Uterus (tissue), 3 donors: ENCODE measurements at regions not wholly inside any gene's neighbourhood (a gene's known extent, or its start where the extent isn't known, plus 50 kb on each side); places are given as distances from the start of the nearest gene placed in this dataset.

Experiments
- DNase-seq, 2 donors: peaks; one replicate each; pipeline ENCODE4 v3.0.0-alpha.2; 2019 to 2020
- H3K27ac ChIP-seq, 2 donors: fragments of 200-600 bp; sonication (generic); 1 replicate in 1 of 2; 2 replicates in 1 of 2; pipeline ENCODE4 v1.5.1; 2016 to 2018
- H3K27me3 ChIP-seq, 2 donors: fragments of 200-600 bp; sonication (generic); one replicate each; pipeline ENCODE4 v1.5.1; 2018 to 2019; ENCODE audit warnings: control low read depth in 1 of 2
- H3K36me3 ChIP-seq, 2 donors: fragments of 200-600 bp; sonication (generic); one replicate each; pipeline ENCODE4 v1.5.1; 2019; ENCODE audit warnings: control low read depth in 1 of 2
- H3K4me1 ChIP-seq, 2 donors: fragments of 200-600 bp; sonication (generic); one replicate each; pipeline ENCODE4 v1.5.1; 2018 to 2019; ENCODE audit warnings: control low read depth in 1 of 2
- H3K4me3 ChIP-seq, 2 donors: fragments of 200-600 bp; sonication (generic); 1 replicate in 1 of 2; 2 replicates in 1 of 2; pipeline ENCODE4 v1.5.1; 2018 to 2019; ENCODE audit warnings: mild to moderate bottlenecking in 1 of 2
- H3K9me3 ChIP-seq, 2 donors: fragments of 200-600 bp; sonication (generic); one replicate each; pipeline ENCODE4 v1.5.1; 2019; ENCODE audit warnings: control low read depth in 1 of 2
- CTCF ChIP-seq, 4 experiments: fragments of 200-600 bp in 2 of 4; fragments of 450-650 bp in 2 of 4; sonication (generic) in 2 of 4; IDR thresholded peaks; one replicate each; pipeline ENCODE4 v1.5.1; 2016 to 2019; ENCODE audit warnings: antibody characterized with exemption in 4 of 4, mild to moderate bottlenecking in 2 of 4, moderate library complexity in 1 of 4
- POLR2A ChIP-seq, 2 donors: fragments of 450-650 bp; IDR thresholded peaks; one replicate each; pipeline ENCODE4 v1.6.1; 2016; ENCODE audit warnings: antibody characterized with exemption in 2 of 2, mild to moderate bottlenecking in 1 of 2, moderate library complexity in 1 of 2
- intact Hi-C: fragments of 100-400 bp; cut with DNase I; formaldehyde crosslinking; loops from one replicate; pipeline ENCODE4 v1.15.1; 2023; ENCODE audit warnings: low total_unique reads
- donor health status: DM: yes; HTN: yes; CAD: no.

- DNase-seq, result no peak
- Histone ChIP-seq H3K4me1 (no peaks in the 10 kb centered on the region), H3K9me3 (no peaks in the 10 kb centered on the region), H3K27ac (no peak overlapping the region), H3K36me3 (no peaks in the 10 kb centered on the region), H3K27me3 (no peaks in the 10 kb centered on the region), H3K4me3 (no peak overlapping the region)
- no peak for TF ChIP-seq POLR2A (IDR thresholded peaks at IDR 0.05)
- no peak for TF ChIP-seq CTCF (IDR thresholded peaks at IDR 0.05)
- intact Hi-C loops, result no loop called here
These were observed 659.4 kb downstream of the BRD1 start for GRCh38 chr22:49168219-49168813.

GRCh38 chr22:49166746-49167145, 660.9 kb downstream of the BRD1 start:
- intact Hi-C loops, result no loop called here
- H3K4me3 ChIP-seq, result no peak overlapping the region
- no peak for TF ChIP-seq POLR2A (IDR thresholded peaks at IDR 0.05)
- TF ChIP-seq CTCF (IDR thresholded peaks at IDR 0.05), result no peak
- H3K36me3 ChIP-seq, result no peaks in the 10 kb centered on the region
- H3K27me3 ChIP-seq, result no peaks in the 10 kb centered on the region
- DNase-seq, result no peak
- H3K27ac ChIP-seq, result no peak overlapping the region
- H3K4me1 ChIP-seq, result no peaks in the 10 kb centered on the region
- H3K9me3 ChIP-seq, result no peaks in the 10 kb centered on the region

- intact Hi-C loops, result no loop called here
- Histone ChIP-seq H3K4me3 (no peak overlapping the region), H3K9me3 (no peaks in the 10 kb centered on the region), H3K4me1 (no peaks in the 10 kb centered on the region), H3K27me3 (no peaks in the 10 kb centered on the region), H3K36me3 (no peaks in the 10 kb centered on the region), H3K27ac (no peak overlapping the region)
- TF ChIP-seq CTCF (IDR thresholded peaks at IDR 0.05) (no peak), POLR2A (IDR thresholded peaks at IDR 0.05) (no peak)
- no peak for DNase-seq
These were observed 661.5 kb downstream of the BRD1 start for GRCh38 chr22:49166211-49166610.

- no peak overlapping the region for H3K4me3 ChIP-seq
- H3K4me1 ChIP-seq, result no peaks in the 10 kb centered on the region
- TF ChIP-seq CTCF (IDR thresholded peaks at IDR 0.05), result no peak
- no peak for TF ChIP-seq POLR2A (IDR thresholded peaks at IDR 0.05)
- no peaks in the 10 kb centered on the region for H3K9me3 ChIP-seq
- intact Hi-C loops, result no loop called here
- H3K36me3 ChIP-seq, result no peaks in the 10 kb centered on the region
- no peaks in the 10 kb centered on the region for H3K27me3 ChIP-seq
- no peak for DNase-seq
- H3K27ac ChIP-seq, result no peak overlapping the region
These were observed 662.8 kb downstream of the BRD1 start for GRCh38 chr22:49164773-49165320.

- no peak overlapping the region for H3K27ac ChIP-seq
- H3K4me3 ChIP-seq, result no peak overlapping the region
- no peaks in the 10 kb centered on the region for H3K27me3 ChIP-seq
- TF ChIP-seq POLR2A (IDR thresholded peaks at IDR 0.05), result no peak
- no peak for TF ChIP-seq CTCF (IDR thresholded peaks at IDR 0.05)
- no peaks in the 10 kb centered on the region for H3K36me3 ChIP-seq
- no peaks in the 10 kb centered on the region for H3K9me3 ChIP-seq
- intact Hi-C loops, result no loop called here
- DNase-seq, result no peak
- no peaks in the 10 kb centered on the region for H3K4me1 ChIP-seq
These were observed 663.5 kb downstream of the BRD1 start for GRCh38 chr22:49163960-49164690.
